ENCODE measurements at regions not wholly inside any gene's neighbourhood (a gene's known extent, or its start where the extent isn't known, plus 50 kb on each side); places are given as distances from the start of the nearest gene placed in this dataset.

DNA sequence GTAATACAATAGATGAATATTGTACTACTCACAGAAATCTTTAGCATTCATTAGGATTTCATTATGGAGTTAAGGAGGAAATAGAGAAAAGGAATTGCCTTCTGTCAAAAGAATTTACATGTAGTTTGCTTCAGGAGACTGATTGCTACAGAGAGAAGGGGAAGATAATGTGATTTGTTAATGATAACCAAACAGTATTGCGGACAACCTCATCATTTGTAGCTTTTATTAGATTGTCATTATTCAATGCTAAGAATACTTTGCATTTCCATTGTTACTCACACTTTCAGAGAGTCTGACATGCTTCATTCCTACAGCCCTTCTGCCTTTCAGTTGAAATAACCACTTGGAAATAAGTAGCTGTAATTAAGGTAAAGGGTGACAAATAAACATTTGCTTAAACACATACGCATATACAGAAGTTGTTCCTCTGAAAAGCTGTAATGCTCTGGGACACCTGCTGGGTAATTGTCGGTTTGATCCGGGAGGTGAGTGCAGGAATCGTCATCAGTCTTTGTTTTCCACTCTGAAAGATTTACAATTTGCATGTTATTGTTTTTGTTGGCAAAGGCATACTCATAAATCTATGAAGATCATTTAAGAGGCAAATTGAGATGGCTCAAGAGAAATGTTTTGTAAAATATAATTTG, 600.2 kb downstream of the TRHDE start:
- Histone ChIP-seq H4K91ac (ENCODE audit: insufficient read length, low read depth, low read length) (no peak overlapping the region), H3K9ac (ENCODE audit: extremely low read depth, insufficient read length, low read length) (no peak overlapping the region), H2BK12ac (ENCODE audit: insufficient read length, low read depth, low read length) (no peak overlapping the region), H4K20me1 (ENCODE audit: control insufficient read depth, insufficient read depth, insufficient read length) (no peaks in the 10 kb centered on the region), H3K4me2 (ENCODE audit: insufficient read depth, insufficient read length, low read length) (no peak overlapping the region), H3K23me2 (ENCODE audit: insufficient read length, low read depth, low read length, poor library complexity, severe bottlenecking) (no peaks in the 10 kb centered on the region), H3T11ph (ENCODE audit: low read length) (no peak overlapping the region), H3K79me2 (ENCODE audit: insufficient read depth, low read length) (no peaks in the 10 kb centered on the region), H2AFZ (ENCODE audit: low read length) (no peak overlapping the region), H3K27me3 (ENCODE audit: insufficient read depth, low read length) (no peaks in the 10 kb centered on the region), H2BK120ac (ENCODE audit: low read depth, low read length, poor library complexity, severe bottlenecking) (no peak overlapping the region), H2BK20ac (ENCODE audit: low read depth, low read length, poor library complexity, severe bottlenecking) (no peak overlapping the region), H3K14ac (ENCODE audit: insufficient read depth, low read length) (no peak overlapping the region), H3K9me3 (ENCODE audit: control insufficient read depth, low read depth, low read length) (no peaks in the 10 kb centered on the region), H3K79me1 (ENCODE audit: insufficient read depth, low read depth, low read length, poor library complexity, severe bottlenecking) (no peaks in the 10 kb centered on the region), H3K18ac (ENCODE audit: insufficient read length, low read depth, low read length) (no peak overlapping the region), H2AK5ac (ENCODE audit: insufficient read length, low read length) (no peak overlapping the region), H3K56ac (ENCODE audit: insufficient read length, low read depth, low read length) (no peak overlapping the region), H3K27ac (ENCODE audit: insufficient read length, low read depth, low read length) (no peak overlapping the region), H3K4me1 (ENCODE audit: insufficient read depth, low read length) (no peaks in the 10 kb centered on the region), H2BK15ac (ENCODE audit: low read depth, low read length) (no peak overlapping the region), H3K23ac (ENCODE audit: insufficient read length, low read depth, low read length) (no peak overlapping the region), H4K5ac (ENCODE audit: insufficient read length, low read depth, low read length) (no peak overlapping the region), H2BK5ac (ENCODE audit: insufficient read length, low read length) (no peak overlapping the region), H3K4ac (ENCODE audit: low read depth, low read length) (no peak overlapping the region), H4K8ac (replicated peaks; ENCODE audit: insufficient read length, low read depth, low read length) (no peak overlapping the region)
- Mint-ChIP-seq H3K4me1 (peaks cover 14 to 15% of the 10 kb centered on the region in 2 experiments), H3K36me3 (ENCODE audit: insufficient read depth in 1 of 3, low read depth in 3 of 3) (peaks cover 7 to 13% (median 10%) of the 10 kb centered on the region in 3 experiments; a peak in 6 of 7 replicates), H3K9me3 (peaks cover 12 to 19% of the 10 kb centered on the region in 2 experiments), H3K27me3 (ENCODE audit: low read depth) (no peaks in the 10 kb centered on the region), H3K27ac (peak overlapping the region in 2 of 3 experiments; percentile 45 to 91; a peak in 4 of 7 replicates), H3K4me3 (no peak overlapping the region)
- no peak for DNase-seq
- TF ChIP-seq, protein P1, sequence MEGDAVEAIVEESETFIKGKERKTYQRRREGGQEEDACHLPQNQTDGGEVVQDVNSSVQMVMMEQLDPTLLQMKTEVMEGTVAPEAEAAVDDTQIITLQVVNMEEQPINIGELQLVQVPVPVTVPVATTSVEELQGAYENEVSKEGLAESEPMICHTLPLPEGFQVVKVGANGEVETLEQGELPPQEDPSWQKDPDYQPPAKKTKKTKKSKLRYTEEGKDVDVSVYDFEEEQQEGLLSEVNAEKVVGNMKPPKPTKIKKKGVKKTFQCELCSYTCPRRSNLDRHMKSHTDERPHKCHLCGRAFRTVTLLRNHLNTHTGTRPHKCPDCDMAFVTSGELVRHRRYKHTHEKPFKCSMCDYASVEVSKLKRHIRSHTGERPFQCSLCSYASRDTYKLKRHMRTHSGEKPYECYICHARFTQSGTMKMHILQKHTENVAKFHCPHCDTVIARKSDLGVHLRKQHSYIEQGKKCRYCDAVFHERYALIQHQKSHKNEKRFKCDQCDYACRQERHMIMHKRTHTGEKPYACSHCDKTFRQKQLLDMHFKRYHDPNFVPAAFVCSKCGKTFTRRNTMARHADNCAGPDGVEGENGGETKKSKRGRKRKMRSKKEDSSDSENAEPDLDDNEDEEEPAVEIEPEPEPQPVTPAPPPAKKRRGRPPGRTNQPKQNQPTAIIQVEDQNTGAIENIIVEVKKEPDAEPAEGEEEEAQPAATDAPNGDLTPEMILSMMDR (conservative IDR thresholded peaks at IDR 0.05) = no peak
- no CpG with 5 or more reads among the region's 5 CpGs for WGBS (ENCODE audit: extremely low coverage, insufficient read length, low lambda C conversion rate)

Data from H9 (cell line).